Thoracic aorta (tissue), 2 donors: ENCODE measurements at regions not wholly inside any gene's neighbourhood (a gene's known extent, or its start where the extent isn't known, plus 50 kb on each side); places are given as distances from the start of the nearest gene placed in this dataset.

Source experiments
- ATAC-seq: fragments of 150-250 bp; one replicate; pipeline ENCODE4 v1.8.0; 2017; ENCODE audit warnings: low read depth; ENCODE audit not compliant: insufficient number of reproducible peaks, low FRiP score
- DNase-seq: peaks from one replicate; pipeline ENCODE4 v3.0.0-alpha.2; 2020; ENCODE audit warnings: low spot score
- H3K27ac ChIP-seq, 2 donors: fragments of 200-600 bp; sonication (generic); 1 replicate in 1 of 2; 2 replicates in 1 of 2; pipeline ENCODE4 v1.5.1; 2016; ENCODE audit warnings: mild to moderate bottlenecking in 2 of 2, moderate library complexity in 2 of 2
- H3K27me3 ChIP-seq: fragments of 200-600 bp; sonication (generic); replicated peaks from 2 replicates; pipeline ENCODE4 v1.6.0; 2016; ENCODE audit warnings: mild to moderate bottlenecking; ENCODE audit not compliant: insufficient read depth
- H3K36me3 ChIP-seq: fragments of 200-600 bp; sonication (generic); one replicate; pipeline ENCODE4 v1.5.1; 2016
- H3K4me1 ChIP-seq, 2 donors: fragments of 200-600 bp; sonication (generic); 1 replicate in 1 of 2; 2 replicates in 1 of 2; pipeline versions ENCODE4 v1.5.1 to v1.6.0; 2016; ENCODE audit warnings: low read depth in 2 of 2, mild to moderate bottlenecking in 1 of 2; ENCODE audit not compliant: control insufficient read depth in 1 of 2
- H3K4me3 ChIP-seq: fragments of 200-600 bp; sonication (generic); 2 replicates; pipeline ENCODE4 v1.5.1; 2016; ENCODE audit warnings: mild to moderate bottlenecking
- H3K9me3 ChIP-seq: fragments of 200-600 bp; sonication (generic); 2 replicates; pipeline ENCODE4 v1.5.1; 2016
- TF ChIP-seq, protein P1 (sequence below): fragments of 200-600 bp; sonication (generic); IDR thresholded peaks from one replicate; pipeline ENCODE4 v1.5.1; 2019; ENCODE audit warnings: antibody characterized with exemption

DNA sequence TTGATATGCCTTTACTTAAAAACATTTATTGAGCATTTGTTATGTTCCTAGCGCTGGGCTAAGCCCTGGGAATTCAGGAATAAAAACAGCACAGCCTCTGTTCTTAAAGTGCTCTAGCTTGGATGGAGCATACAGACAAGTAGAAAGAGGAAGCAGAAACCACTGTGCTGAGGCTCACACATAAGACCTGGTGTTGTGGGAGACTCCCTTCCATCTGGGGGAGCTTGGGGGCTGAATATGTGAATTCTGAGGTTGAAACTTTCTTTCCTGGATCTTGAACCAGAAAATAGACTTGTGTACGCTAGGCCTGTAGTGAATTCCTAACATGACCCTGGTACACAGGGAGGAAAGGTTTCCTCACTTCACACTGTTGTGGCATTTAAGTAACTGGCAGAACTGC is 209.9 kb downstream of the ZNF326 start:
- H3K27ac ChIP-seq = no peak overlapping the region
- TF ChIP-seq, protein P1, sequence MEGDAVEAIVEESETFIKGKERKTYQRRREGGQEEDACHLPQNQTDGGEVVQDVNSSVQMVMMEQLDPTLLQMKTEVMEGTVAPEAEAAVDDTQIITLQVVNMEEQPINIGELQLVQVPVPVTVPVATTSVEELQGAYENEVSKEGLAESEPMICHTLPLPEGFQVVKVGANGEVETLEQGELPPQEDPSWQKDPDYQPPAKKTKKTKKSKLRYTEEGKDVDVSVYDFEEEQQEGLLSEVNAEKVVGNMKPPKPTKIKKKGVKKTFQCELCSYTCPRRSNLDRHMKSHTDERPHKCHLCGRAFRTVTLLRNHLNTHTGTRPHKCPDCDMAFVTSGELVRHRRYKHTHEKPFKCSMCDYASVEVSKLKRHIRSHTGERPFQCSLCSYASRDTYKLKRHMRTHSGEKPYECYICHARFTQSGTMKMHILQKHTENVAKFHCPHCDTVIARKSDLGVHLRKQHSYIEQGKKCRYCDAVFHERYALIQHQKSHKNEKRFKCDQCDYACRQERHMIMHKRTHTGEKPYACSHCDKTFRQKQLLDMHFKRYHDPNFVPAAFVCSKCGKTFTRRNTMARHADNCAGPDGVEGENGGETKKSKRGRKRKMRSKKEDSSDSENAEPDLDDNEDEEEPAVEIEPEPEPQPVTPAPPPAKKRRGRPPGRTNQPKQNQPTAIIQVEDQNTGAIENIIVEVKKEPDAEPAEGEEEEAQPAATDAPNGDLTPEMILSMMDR = no peak

DNA sequence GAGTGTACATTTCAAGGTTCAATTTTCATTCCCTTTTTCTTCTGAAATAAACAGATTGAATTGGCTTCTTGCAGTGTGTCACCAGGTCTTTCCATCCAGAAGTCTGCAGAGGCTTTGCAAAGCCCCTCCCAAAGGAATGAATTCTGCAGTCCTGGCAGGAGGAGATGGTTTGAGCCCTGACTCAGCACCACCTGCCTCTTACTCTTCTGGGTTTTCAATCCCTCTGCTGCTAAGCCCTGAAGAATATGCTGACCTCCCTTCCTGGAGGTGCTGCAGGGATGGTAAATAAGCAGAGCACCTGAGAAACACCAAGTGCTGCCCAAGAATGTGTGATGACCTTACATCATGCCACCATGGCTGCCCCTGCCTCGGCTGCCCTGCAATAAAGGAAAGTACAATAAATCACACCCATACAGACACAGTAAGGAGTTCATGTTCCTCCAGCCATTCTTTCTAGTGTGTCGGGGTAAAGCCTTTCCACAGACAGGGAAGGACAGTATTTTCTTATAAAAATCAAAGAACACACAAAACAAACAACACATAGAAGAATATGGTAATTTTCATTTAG is 209.2 kb downstream of the ZNF326 start:
- TF ChIP-seq, protein P1 = no peak
- H3K36me3 ChIP-seq = no peaks in the 10 kb centered on the region
- H3K4me3 ChIP-seq = no peak overlapping the region
- no peak overlapping the region for H3K27ac ChIP-seq
- DNase-seq (no peak), ATAC-seq (no peak)
- H3K27me3 ChIP-seq = no peaks in the 10 kb centered on the region
- no peaks in the 10 kb centered on the region for H3K4me1 ChIP-seq
- no peaks in the 10 kb centered on the region for H3K9me3 ChIP-seq

More for the DNA sequence above, 209.9 kb downstream of the ZNF326 start:
- ATAC-seq = no peak
- Histone ChIP-seq H3K4me3 (no peak overlapping the region), H3K9me3 (no peaks in the 10 kb centered on the region), H3K4me1 (no peaks in the 10 kb centered on the region), H3K27me3 (no peaks in the 10 kb centered on the region), H3K36me3 (no peaks in the 10 kb centered on the region)
- DNase-seq = no peak

DNA sequence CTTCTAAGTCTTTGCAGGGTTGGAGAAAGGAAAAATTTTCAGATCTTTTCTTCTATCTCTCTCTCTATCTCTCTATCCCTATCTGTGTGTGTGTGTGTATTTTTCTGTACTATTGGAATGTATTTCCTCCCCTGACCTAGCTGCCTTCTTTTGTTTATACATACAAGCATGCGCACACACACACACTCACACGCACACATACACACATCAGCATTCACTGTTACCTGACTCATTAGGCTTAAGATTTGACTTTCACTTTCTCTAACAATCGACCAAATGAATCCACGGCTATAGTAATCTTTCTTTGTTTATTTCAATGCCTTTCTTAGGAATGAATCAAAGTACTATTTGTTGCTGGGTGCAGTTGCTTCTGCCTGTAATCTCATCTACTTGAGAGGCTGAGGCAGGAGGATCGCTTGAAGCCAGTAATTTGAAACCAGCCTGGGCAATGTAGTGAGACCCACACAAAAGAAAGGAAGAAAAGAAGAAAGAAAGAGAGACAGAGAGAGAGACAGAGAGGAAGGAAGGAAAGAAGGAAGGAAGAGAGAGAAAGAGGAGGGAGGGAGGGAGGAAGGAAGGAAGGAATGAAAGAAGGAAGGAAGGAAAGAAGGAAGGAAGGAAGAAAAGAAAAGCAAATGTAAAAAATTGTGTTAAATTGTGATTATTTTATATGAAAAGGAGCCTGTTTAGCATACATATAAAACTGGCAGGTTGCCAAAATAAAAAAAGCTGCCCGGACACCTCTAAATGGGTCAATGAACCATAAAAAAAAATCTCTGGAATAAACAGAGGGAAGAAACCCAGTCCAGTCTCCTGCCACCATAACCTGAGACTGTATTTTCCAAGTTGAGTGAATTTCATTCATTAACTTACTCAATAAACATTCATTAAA is 206.8 kb downstream of the ZNF326 start:
- DNase-seq (no peak), ATAC-seq (no peak)
- TF ChIP-seq, protein P1 = no peak
- Histone ChIP-seq H3K36me3 (no peaks in the 10 kb centered on the region), H3K4me1 (no peaks in the 10 kb centered on the region), H3K9me3 (no peaks in the 10 kb centered on the region), H3K27me3 (no peaks in the 10 kb centered on the region), H3K27ac (no peak overlapping the region), H3K4me3 (no peak overlapping the region)

DNA sequence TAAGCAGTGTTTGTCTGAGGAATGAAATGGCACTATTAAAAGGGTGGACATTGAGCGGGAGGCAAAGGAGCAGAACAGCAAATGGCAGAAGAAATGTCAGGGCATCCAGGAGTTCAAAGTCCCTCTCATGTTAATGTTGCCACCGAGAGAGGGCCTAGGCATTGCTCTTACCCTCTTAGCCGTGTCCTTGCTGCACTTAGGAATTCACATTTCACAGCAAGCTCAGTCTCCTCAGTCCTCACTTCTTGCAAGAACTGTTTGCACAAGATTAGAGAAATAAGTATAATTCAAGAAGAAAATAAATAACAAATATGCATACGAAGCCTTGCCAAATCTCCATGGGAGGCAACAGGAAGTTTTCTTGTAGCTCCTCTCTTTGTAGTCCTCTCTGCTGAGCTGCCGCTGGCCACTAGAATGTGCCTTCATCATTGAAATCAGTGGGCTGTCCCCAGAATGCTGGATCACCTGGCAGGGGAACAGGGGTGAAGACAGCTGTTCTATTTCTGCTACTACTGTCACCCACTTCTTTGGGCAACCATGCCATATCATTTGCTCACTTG is 205.8 kb downstream of the ZNF326 start:
- no peak for ATAC-seq
- H3K36me3 ChIP-seq = no peaks in the 10 kb centered on the region
- no peaks in the 10 kb centered on the region for H3K9me3 ChIP-seq
- H3K27me3 ChIP-seq = no peaks in the 10 kb centered on the region
- no peak for DNase-seq
- no peaks in the 10 kb centered on the region for H3K4me1 ChIP-seq
- H3K4me3 ChIP-seq = no peak overlapping the region
- no peak overlapping the region for H3K27ac ChIP-seq
- TF ChIP-seq, protein P1 = no peak

DNA sequence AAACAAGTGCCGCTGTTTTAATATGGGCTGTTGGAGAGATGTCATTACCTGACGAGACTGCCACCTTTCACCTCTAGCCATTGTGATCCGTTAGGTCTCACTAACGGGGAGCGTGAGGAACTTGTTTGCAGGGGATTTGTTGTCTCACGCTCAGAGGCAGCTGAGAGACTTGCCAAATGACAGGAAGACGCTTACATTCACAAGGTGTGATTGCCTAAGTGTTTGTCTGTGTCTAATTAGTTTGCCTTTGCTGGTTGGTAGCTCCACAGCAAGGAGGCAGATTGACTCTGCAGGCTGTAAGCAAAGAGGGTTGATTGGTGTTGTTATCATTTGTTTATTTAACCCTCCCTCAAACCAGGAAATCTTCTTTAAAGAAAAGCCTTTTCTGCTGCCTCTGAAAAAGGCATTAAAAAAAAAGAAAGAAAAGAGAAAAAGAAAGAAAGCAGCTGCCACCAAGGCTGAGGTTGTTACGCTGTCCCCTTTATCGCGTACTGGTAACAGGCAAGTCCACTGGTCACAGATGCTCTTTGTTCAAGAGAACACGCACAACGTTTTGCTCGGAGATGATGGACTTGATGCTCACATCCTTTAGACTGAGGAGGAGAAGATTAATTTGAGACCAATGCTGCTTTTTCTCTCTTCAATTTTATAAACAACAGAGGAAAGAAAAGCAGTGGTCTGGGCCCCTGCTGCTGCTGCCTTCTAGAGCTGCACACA is 203.9 kb downstream of the ZNF326 start:
- Histone ChIP-seq H3K9me3 (no peaks in the 10 kb centered on the region), H3K4me1 (no peaks in the 10 kb centered on the region), H3K27ac (no peak overlapping the region), H3K27me3 (no peaks in the 10 kb centered on the region), H3K4me3 (no peak overlapping the region), H3K36me3 (no peaks in the 10 kb centered on the region)
- ATAC-seq (no peak), DNase-seq (no peak)
- TF ChIP-seq, protein P1 = no peak
